ENCODE measurements at regions not wholly inside any gene's neighbourhood (a gene's known extent, or its start where the extent isn't known, plus 50 kb on each side); places are given as distances from the start of the nearest gene placed in this dataset.

GRCh38 chr15:94709319-94709718 is 478.0 kb downstream of the MCTP2 start:
- no peak for TF ChIP-seq YY1 (IDR thresholded peaks at IDR 0.05; ENCODE audit: insufficient read depth, insufficient read length)
- TF ChIP-seq ZNF274 (IDR thresholded peaks at IDR 0.05; ENCODE audit: low read depth, low read length), result no peak
- no peak for TF ChIP-seq SUZ12 (IDR thresholded peaks at IDR 0.05; ENCODE audit: extremely low read depth, insufficient read depth, insufficient read length)
